Heart right ventricle (tissue), 16 donors: ENCODE measurements at regions not wholly inside any gene's neighbourhood (a gene's known extent, or its start where the extent isn't known, plus 50 kb on each side); places are given as distances from the start of the nearest gene placed in this dataset.

Experiments
- ATAC-seq, 8 donors: fragments of 200-7000 bp; cut with Tn5 transposase; one replicate each; pipeline ENCODE4 v1.9.1; 2020; ENCODE audit warnings: mild to moderate bottlenecking in 8 of 8, moderate library complexity in 8 of 8, moderate number of reproducible peaks in 1 of 8
- DNase-seq, 2 donors: peaks; one replicate each; pipeline ENCODE4 v3.0.0-alpha.2; 2020
- H3K27ac ChIP-seq, 10 donors: fragments of 200-600 bp; sonication (generic) in 2 of 10; one replicate each; pipeline versions ENCODE4 v1.5.0 to v1.8.0; 2020 to 2022; ENCODE audit warnings: mild to moderate bottlenecking in 3 of 10
- H3K27me3 ChIP-seq, 7 donors: fragments of 200-600 bp; one replicate each; pipeline ENCODE4 v1.8.0; 2021 to 2022; ENCODE audit warnings: mild to moderate bottlenecking in 2 of 7
- H3K36me3 ChIP-seq, 9 donors: fragments of 200-600 bp; sonication (generic) in 1 of 9; one replicate each; pipeline versions ENCODE4 v1.5.0 to v1.8.0; 2020 to 2022; ENCODE audit warnings: mild to moderate bottlenecking in 2 of 9
- H3K4me1 ChIP-seq, 9 donors: fragments of 200-600 bp; sonication (generic) in 1 of 9; one replicate each; pipeline versions ENCODE4 v1.5.0 to v1.8.0; 2020 to 2022; ENCODE audit warnings: mild to moderate bottlenecking in 4 of 9
- H3K4me3 ChIP-seq, 10 donors: fragments of 200-600 bp; sonication (generic) in 2 of 10; one replicate each; pipeline versions ENCODE4 v1.5.0 to v1.8.0; 2020 to 2022; ENCODE audit warnings: mild to moderate bottlenecking in 7 of 10, moderate library complexity in 2 of 10
- H3K9me3 ChIP-seq, 11 donors: fragments of 200-600 bp in 10 of 11; sonication (generic) in 2 of 11; one replicate each; pipeline versions ENCODE4 v1.5.0 to v1.8.0; 2013 to 2022; ENCODE audit warnings: mild to moderate bottlenecking in 2 of 11, control low read depth in 1 of 11, moderate library complexity in 1 of 11
- WGBS, 2 donors: extraction: QIAGEN DNeasy Blood & Tissue Kit; methylation state at CpG; one replicate each; pipeline ENCODE4 v1.1.7; 2013; ENCODE audit warnings: inconsistent platforms in 1 of 2; 5-methylcytosine and 5-hydroxymethylcytosine counted together
- intact Hi-C, 10 donors: fragments of 100-400 bp; cut with DNase I; formaldehyde crosslinking; loops; one replicate each; pipeline versions ENCODE4 v1.11.1 to v1.14.2; 2022
- TF ChIP-seq, protein P1 (sequence below), 9 donors: fragments of 200-600 bp; sonication (generic) in 2 of 9; IDR thresholded peaks; one replicate each; pipeline versions ENCODE4 v1.5.0 to v1.8.0; 2021 to 2022; ENCODE audit warnings: antibody characterized with exemption in 9 of 9, mild to moderate bottlenecking in 5 of 9, moderate library complexity in 1 of 9
- donor health status: Arrhythmogenic right ventricular cardiomyopathy.
- donor health status: ischemic (EF 13 %, LVEDD 7.1; RV severe dilation, severe dysfunction).
- donor health status: healthy with polysubstance abuse.
- donor health status: DM: no; HTN: yes; CAD: no.
- donor health status: DM: no; HTN: no; CAD: no.
- donor health status: ischemic (EF 25% LVEDD 6.9; RV normal size, moderate dysfunction).
- donor health status: ischemic (EF 25% LVEDD 5.7; RV mildly dilated, moderate dysfunction).
- donor health status: healthy.
- donor health status: DM: yes; HTN: yes; CAD: no.
- donor health status: Ischemic cardiomyopathy.
- donor health status: ischemic (EF 35%, LVEDD 5.7; RV mildly dilated, moderate dysfunction).
- donor health status: nonischemic (EF 11% LVEDD 7.7; RV severe dilation, severe dysfunction).
- donor health status: DM: yes; HTN: yes; CAD: no.
- donor health status: PGD.
- donor health status: ischemic (EF 29% LVEDD 5.4; RV normal size, mild dysfunction).
- donor health status: nonischemic (EF 23%, LVEDD 6.1; RV moderate dilation, normal function).

DNA sequence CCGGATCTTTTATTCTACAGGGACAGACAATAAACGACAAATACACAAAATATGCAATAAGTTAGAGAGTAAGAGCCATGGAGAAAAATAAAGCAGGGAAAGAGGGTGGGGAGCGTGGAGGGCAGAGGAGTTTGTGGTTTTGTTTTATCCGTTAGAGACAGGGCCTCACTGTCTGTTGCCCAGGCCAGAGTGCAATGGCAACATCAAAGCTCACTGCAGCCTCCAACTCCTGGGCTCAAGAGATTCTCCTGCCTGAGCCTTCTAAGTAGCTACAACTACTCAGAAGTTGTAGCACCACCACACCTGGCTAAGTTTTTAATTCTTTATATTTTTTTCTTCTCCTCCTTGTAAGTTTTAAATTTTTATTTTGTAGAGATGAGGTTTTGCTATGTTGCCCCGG, 54.5 kb upstream of the CTNNA1 start:
- Histone ChIP-seq H3K9me3 (no peaks in the 10 kb centered on the region), H3K4me1 (peaks cover 0 to 31% (median 10%) of the 10 kb centered on the region in 9 donors), H3K27ac (no peak overlapping the region), H3K27me3 (no peaks in the 10 kb centered on the region), H3K36me3 (no peaks in the 10 kb centered on the region), H3K4me3 (no peak overlapping the region)
- intact Hi-C loops = no loop called here
- TF ChIP-seq, protein P1, sequence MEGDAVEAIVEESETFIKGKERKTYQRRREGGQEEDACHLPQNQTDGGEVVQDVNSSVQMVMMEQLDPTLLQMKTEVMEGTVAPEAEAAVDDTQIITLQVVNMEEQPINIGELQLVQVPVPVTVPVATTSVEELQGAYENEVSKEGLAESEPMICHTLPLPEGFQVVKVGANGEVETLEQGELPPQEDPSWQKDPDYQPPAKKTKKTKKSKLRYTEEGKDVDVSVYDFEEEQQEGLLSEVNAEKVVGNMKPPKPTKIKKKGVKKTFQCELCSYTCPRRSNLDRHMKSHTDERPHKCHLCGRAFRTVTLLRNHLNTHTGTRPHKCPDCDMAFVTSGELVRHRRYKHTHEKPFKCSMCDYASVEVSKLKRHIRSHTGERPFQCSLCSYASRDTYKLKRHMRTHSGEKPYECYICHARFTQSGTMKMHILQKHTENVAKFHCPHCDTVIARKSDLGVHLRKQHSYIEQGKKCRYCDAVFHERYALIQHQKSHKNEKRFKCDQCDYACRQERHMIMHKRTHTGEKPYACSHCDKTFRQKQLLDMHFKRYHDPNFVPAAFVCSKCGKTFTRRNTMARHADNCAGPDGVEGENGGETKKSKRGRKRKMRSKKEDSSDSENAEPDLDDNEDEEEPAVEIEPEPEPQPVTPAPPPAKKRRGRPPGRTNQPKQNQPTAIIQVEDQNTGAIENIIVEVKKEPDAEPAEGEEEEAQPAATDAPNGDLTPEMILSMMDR (IDR thresholded peaks at IDR 0.05) = no peak
- 87 to 89% methylated on average over 5 of the region's 5 CpGs for WGBS, 2 donors
- DNase-seq (no peak), ATAC-seq (no peak)

DNA sequence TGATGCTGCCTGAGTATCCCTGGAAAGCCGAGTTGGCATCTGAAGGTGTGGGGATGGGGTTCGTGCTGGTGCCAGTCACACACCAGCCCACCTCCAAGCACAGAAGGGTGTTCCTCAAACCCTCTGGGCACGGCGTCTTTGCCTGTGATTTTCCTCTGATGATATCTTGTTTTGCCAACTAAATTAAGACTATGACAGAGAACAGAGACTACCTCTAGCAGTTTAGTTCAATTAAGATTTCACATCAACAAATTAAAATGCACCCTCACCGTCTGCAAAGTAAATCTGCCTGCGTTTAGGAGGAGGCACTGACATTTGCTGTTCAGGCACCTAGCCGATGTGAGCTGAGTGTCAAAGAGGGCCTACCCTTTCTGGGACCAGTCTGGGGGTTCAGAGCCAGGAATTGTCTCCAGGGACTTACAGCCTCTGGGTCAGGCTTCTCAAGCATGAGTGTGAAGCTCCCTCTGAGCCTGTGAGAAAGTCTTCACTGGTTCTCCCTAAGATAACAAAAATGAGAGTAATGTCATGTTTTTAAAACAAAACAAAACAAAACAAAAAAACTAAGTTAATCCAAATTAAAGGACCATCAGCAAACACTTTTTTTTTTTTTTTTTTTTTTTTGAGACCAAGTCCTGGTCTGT, 55.4 kb upstream of the CTNNA1 start:
- WGBS, 2 donors = 64% methylated on average over 7 of the region's 7 CpGs
- intact Hi-C loops = no loop called here
- Histone ChIP-seq H3K36me3 (no peaks in the 10 kb centered on the region), H3K27ac (no peak overlapping the region), H3K4me3 (no peak overlapping the region), H3K4me1 (peaks cover 0 to 31% (median 10%) of the 10 kb centered on the region in 9 donors), H3K9me3 (no peaks in the 10 kb centered on the region), H3K27me3 (no peaks in the 10 kb centered on the region)
- DNase-seq (no peak), ATAC-seq (no peak)
- TF ChIP-seq, protein P1 (IDR thresholded peaks at IDR 0.05) = no peak

DNA sequence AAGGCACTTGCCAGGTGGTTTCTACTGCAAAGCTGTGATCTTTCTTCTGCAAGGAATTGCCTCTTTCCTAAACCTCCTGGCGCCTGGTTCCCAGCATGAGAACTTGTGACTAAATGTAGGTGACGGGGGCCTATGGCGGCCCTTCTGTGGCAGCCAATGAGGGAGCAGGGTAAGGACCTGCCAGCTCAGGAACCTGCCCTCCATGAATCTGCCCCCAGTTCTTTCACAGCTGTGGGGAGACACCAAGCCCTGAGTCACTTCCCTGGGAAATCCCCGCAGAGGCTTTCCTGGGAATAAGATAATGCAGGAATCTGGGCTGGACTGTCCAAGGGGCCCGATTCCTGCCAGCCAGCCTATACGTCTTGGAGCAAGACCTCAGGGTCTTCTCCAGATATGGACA, 56.7 kb upstream of the CTNNA1 start:
- peak in 4 of 8 donors; percentile 32 to 76 (median 54) for ATAC-seq
- Histone ChIP-seq H3K27ac (no peak overlapping the region), H3K4me3 (no peak overlapping the region), H3K36me3 (no peaks in the 10 kb centered on the region), H3K27me3 (no peaks in the 10 kb centered on the region), H3K4me1 (peaks cover 0 to 31% (median 10%) of the 10 kb centered on the region in 9 donors), H3K9me3 (no peaks in the 10 kb centered on the region)
- no peak for DNase-seq
- TF ChIP-seq, protein P1 (IDR thresholded peaks at IDR 0.05) = no peak
- WGBS, 2 donors = 49 to 54% methylated on average over 6 of the region's 6 CpGs
- intact Hi-C loops = no loop called here

DNA sequence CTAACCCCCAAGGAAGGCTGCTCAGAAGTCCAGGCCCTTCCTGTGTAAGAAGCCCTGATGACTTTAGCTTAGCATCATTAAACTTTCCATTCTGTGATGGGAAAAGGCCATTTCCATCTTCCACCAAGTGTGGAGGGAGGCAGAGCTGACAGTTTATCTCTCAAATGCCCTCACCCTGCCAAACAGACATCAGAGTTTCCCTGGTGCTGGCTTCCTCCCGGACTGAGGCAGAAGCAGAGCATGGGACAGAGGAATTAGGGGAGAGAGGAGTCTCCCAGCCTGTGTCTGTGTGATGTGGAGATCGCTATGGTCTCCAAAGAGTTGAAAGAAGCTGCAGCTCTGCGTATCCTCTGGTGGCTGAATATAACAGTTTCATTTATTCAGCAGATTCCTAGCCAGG, 57.4 kb upstream of the CTNNA1 start:
- DNase-seq (no peak), ATAC-seq (peak in 5 of 8 donors; percentile 45 to 85 (median 57))
- H3K4me3 ChIP-seq = no peak overlapping the region
- H3K27me3 ChIP-seq = no peaks in the 10 kb centered on the region
- no peaks in the 10 kb centered on the region for H3K36me3 ChIP-seq
- TF ChIP-seq, protein P1 (IDR thresholded peaks at IDR 0.05) = no peak
- WGBS, 2 donors = 75 to 81% methylated on average over 3 of the region's 3 CpGs
- intact Hi-C loops = no loop called here
- peaks cover 0 to 31% (median 10%) of the 10 kb centered on the region in 9 donors for H3K4me1 ChIP-seq
- H3K27ac ChIP-seq = peak overlapping the region in 1 of 10 donors; percentile 41
- no peaks in the 10 kb centered on the region for H3K9me3 ChIP-seq
